Muscle layer of colon (tissue), 2 donors: ENCODE measurements at regions not wholly inside any gene's neighbourhood (a gene's known extent, or its start where the extent isn't known, plus 50 kb on each side); places are given as distances from the start of the nearest gene placed in this dataset.

ENCODE experiments used
- H3K27ac ChIP-seq: one replicate; pipeline ENCODE4 v1.7.0; 2013; ENCODE audit warnings: low read depth, mild to moderate bottlenecking, low read length, moderate library complexity
- H3K27me3 ChIP-seq, 2 donors: one replicate each; pipeline ENCODE4 v1.7.0; 2013; ENCODE audit warnings: low read length in 2 of 2, mild to moderate bottlenecking in 2 of 2; ENCODE audit not compliant: insufficient read depth in 2 of 2, control insufficient read depth in 1 of 2
- H3K36me3 ChIP-seq: one replicate; pipeline ENCODE4 v1.7.0; 2013; ENCODE audit warnings: mild to moderate bottlenecking, low read length; ENCODE audit not compliant: insufficient read depth
- H3K4me1 ChIP-seq: one replicate; pipeline ENCODE4 v1.7.0; 2013; ENCODE audit warnings: mild to moderate bottlenecking, low read length; ENCODE audit not compliant: insufficient read depth
- H3K4me3 ChIP-seq, 2 donors: one replicate each; pipeline ENCODE4 v1.7.0; 2013; ENCODE audit warnings: low read length in 2 of 2, low read depth in 1 of 2, mild to moderate bottlenecking in 1 of 2, moderate library complexity in 1 of 2
- H3K9ac ChIP-seq: one replicate; pipeline ENCODE4 v1.7.0; 2013; ENCODE audit warnings: low read length
- H3K9me3 ChIP-seq: one replicate; pipeline ENCODE4 v1.7.0; 2013; ENCODE audit warnings: mild to moderate bottlenecking, low read length
- donor health status: abdominal sarcoma.
- donor health status: Adenocarcinoma of cecum.

GRCh38 chr9:95640336-95640735, 123.6 kb upstream of the PTCH1 start:
- H3K36me3 ChIP-seq: no peaks in the 10 kb centered on the region
- H3K4me1 ChIP-seq: no peaks in the 10 kb centered on the region
- H3K9me3 ChIP-seq: no peaks in the 10 kb centered on the region
- no peaks in the 10 kb centered on the region for H3K27me3 ChIP-seq
- no peak overlapping the region for H3K27ac ChIP-seq
- H3K9ac ChIP-seq: no peak overlapping the region
- H3K4me3 ChIP-seq: no peak overlapping the region

DNA sequence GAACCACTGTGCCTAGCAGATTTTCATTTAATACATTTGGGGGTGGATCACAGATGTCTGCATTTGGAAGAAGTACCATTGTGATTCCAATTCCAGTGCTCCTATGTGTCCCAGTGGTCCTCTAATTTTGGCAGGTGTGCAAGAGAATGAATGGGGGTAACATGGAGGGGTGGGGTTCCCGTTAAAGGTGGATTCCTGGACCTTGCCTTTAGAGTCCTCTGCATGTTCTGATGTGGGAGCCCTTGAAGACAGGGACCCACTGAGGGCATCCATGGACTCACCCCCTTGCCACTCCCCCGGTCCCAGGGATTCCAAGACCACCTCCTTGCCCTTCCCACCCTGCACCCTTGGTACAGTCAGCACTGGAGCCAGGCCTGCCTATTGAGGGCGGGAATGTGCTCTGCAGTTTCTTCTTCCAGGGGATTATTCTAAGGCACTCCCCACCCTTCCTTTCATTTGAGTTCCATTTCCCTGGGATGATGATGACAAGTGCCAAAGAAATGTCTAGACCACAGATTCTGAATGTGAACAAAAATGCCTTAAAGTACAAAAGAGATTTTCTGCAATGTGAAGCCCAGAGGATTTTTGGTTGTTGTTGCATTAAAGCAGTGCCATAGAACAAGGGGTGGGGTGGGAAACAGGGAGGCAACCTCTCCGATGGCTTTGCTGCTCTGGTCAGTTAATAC, 119.4 kb upstream of the PTCH1 start:
- Histone ChIP-seq H3K27ac (no peak overlapping the region), H3K4me1 (no peaks in the 10 kb centered on the region), H3K36me3 (no peaks in the 10 kb centered on the region), H3K9me3 (no peaks in the 10 kb centered on the region), H3K27me3 (no peaks in the 10 kb centered on the region), H3K9ac (no peak overlapping the region), H3K4me3 (no peak overlapping the region)

DNA sequence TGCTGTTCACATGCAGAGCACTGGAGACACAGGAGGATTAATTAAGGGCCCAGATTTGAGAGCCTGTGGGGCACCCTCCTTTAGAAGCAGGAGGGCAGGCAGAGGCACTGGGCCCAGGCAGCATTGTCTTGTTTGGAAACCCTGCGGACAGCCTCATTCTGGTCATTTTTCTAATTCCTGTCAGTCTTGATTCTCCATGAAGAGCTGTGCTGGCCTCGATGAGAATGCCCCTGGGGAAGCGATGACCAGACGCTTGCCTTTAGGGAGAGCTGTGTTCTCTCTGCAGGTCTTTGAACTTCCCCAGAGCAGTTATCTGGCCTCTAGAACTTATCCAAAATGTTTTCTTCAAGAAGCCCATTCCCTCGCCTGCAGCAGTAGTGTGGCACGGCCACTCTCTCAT, 117.8 kb upstream of the PTCH1 start:
- Histone ChIP-seq H3K9me3 (no peaks in the 10 kb centered on the region), H3K4me1 (no peaks in the 10 kb centered on the region), H3K36me3 (no peaks in the 10 kb centered on the region), H3K9ac (no peak overlapping the region), H3K27me3 (no peaks in the 10 kb centered on the region), H3K27ac (no peak overlapping the region), H3K4me3 (no peak overlapping the region)

DNA sequence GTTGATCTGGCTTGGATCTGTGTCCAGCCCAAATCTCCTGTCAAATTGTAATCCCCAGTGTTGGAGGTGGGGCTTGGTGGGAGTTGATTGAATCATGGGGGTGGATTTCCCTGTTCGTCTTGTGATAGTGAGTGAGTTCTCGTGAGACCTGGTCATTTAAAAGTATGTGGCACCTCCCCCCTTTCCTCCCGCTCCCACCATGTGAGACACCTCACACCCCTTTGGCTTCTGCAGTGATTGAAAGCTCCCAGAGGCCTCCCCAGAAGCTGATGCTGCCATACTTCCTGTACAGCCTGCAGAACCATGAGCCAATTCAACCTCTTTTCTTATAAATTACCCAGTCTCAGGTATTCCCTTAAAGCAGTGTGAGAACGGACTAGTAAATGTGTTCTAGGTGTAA, 117.3 kb upstream of the PTCH1 start:
- no peaks in the 10 kb centered on the region for H3K9me3 ChIP-seq
- no peaks in the 10 kb centered on the region for H3K4me1 ChIP-seq
- no peak overlapping the region for H3K27ac ChIP-seq
- no peaks in the 10 kb centered on the region for H3K27me3 ChIP-seq
- H3K4me3 ChIP-seq: no peak overlapping the region
- H3K36me3 ChIP-seq: no peaks in the 10 kb centered on the region
- no peak overlapping the region for H3K9ac ChIP-seq

- no peaks in the 10 kb centered on the region for H3K36me3 ChIP-seq
- no peaks in the 10 kb centered on the region for H3K4me1 ChIP-seq
- H3K9ac ChIP-seq: no peak overlapping the region
- no peaks in the 10 kb centered on the region for H3K9me3 ChIP-seq
- H3K4me3 ChIP-seq: no peak overlapping the region
- H3K27me3 ChIP-seq: no peaks in the 10 kb centered on the region
- no peak overlapping the region for H3K27ac ChIP-seq
These were observed 112.8 kb upstream of the PTCH1 start for GRCh38 chr9:95629585-95629984.

DNA sequence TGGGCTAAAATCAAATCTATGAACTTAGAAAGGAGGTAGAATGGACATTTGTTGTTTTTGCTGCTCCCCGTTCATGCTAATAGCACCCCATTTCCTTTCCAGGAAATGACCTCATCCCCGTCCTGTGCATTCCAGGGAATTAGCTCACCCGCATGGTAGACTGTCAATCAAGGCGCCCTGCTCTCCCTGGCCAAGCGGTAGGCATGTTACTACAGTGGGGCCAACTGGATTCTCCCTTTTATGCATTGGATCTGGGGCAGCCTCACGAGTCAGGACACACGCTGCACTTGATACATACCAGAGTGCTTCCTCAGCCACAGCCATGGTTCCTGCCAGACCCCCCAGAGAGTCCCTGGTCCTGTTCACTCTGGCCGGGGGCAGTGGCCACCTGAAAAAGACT, 111.0 kb upstream of the PTCH1 start:
- Histone ChIP-seq H3K27ac (no peak overlapping the region), H3K36me3 (no peaks in the 10 kb centered on the region), H3K9ac (no peak overlapping the region), H3K4me1 (no peaks in the 10 kb centered on the region), H3K27me3 (no peaks in the 10 kb centered on the region), H3K4me3 (no peak overlapping the region), H3K9me3 (no peaks in the 10 kb centered on the region)

GRCh38 chr9:95626885-95627558, 110.3 kb upstream of the PTCH1 start:
- H3K27ac ChIP-seq: no peak overlapping the region
- no peaks in the 10 kb centered on the region for H3K4me1 ChIP-seq
- no peak overlapping the region for H3K9ac ChIP-seq
- no peaks in the 10 kb centered on the region for H3K9me3 ChIP-seq
- no peaks in the 10 kb centered on the region for H3K36me3 ChIP-seq
- no peaks in the 10 kb centered on the region for H3K27me3 ChIP-seq
- no peak overlapping the region for H3K4me3 ChIP-seq

DNA sequence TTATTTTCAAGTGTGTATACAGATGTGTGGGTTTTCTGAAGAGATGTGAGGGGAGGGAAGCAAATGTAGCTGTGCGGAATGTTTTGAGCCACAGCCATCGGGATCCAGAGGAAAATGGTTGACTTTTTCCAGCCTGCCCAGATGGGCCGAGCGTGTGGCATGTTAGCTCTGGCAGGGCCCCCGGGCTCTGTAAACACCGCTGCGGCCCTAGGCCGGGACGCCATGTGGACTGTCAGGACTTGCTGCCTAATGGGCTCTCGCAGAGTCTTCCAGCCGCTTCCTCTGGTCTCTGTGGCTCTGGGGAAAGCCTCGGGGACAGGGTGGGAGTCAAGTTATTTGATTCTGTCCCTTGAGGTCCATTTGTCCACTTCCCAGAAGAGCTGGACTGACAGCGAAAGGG, 109.6 kb upstream of the PTCH1 start:
- Histone ChIP-seq H3K27ac (no peak overlapping the region), H3K27me3 (no peaks in the 10 kb centered on the region), H3K4me1 (no peaks in the 10 kb centered on the region), H3K36me3 (no peaks in the 10 kb centered on the region), H3K4me3 (no peak overlapping the region), H3K9ac (no peak overlapping the region), H3K9me3 (no peaks in the 10 kb centered on the region)

- Histone ChIP-seq H3K9ac (no peak overlapping the region), H3K27me3 (no peaks in the 10 kb centered on the region), H3K36me3 (no peaks in the 10 kb centered on the region), H3K4me1 (no peaks in the 10 kb centered on the region), H3K9me3 (no peaks in the 10 kb centered on the region), H3K27ac (no peak overlapping the region), H3K4me3 (no peak overlapping the region)
These were observed 106.9 kb upstream of the PTCH1 start for GRCh38 chr9:95623640-95624039.

GRCh38 chr9:95620722-95621121, 104.0 kb upstream of the PTCH1 start:
- Histone ChIP-seq H3K27ac (no peak overlapping the region), H3K27me3 (no peaks in the 10 kb centered on the region), H3K9ac (no peak overlapping the region), H3K9me3 (no peaks in the 10 kb centered on the region), H3K4me3 (no peak overlapping the region), H3K4me1 (no peaks in the 10 kb centered on the region), H3K36me3 (no peaks in the 10 kb centered on the region)

- H3K9ac ChIP-seq: no peak overlapping the region
- no peaks in the 10 kb centered on the region for H3K36me3 ChIP-seq
- no peaks in the 10 kb centered on the region for H3K27me3 ChIP-seq
- H3K9me3 ChIP-seq: no peaks in the 10 kb centered on the region
- H3K4me3 ChIP-seq: no peak overlapping the region
- no peaks in the 10 kb centered on the region for H3K4me1 ChIP-seq
- H3K27ac ChIP-seq: no peak overlapping the region
These were observed 103.5 kb upstream of the PTCH1 start for GRCh38 chr9:95620314-95620713.

- Histone ChIP-seq H3K4me3 (no peak overlapping the region), H3K9ac (no peak overlapping the region), H3K36me3 (no peaks in the 10 kb centered on the region), H3K4me1 (no peaks in the 10 kb centered on the region), H3K9me3 (no peaks in the 10 kb centered on the region), H3K27ac (no peak overlapping the region), H3K27me3 (no peaks in the 10 kb centered on the region)
These were observed 98.5 kb upstream of the PTCH1 start for GRCh38 chr9:95615246-95615645.
